Effector CD4-positive, alpha-beta T cell (primary cell): ENCODE measurements at regions not wholly inside any gene's neighbourhood (a gene's known extent, or its start where the extent isn't known, plus 50 kb on each side); places are given as distances from the start of the nearest gene placed in this dataset.
"Not testable (repeated sequence)": the region's sequence is repeated elsewhere in the genome, so short reads cannot be mapped to it uniquely, and the experiment has no call there.

Experiments used
- DNase-seq: peaks from one replicate; pipeline ENCODE4 v3.0.0-alpha.2; 2020

DNA sequence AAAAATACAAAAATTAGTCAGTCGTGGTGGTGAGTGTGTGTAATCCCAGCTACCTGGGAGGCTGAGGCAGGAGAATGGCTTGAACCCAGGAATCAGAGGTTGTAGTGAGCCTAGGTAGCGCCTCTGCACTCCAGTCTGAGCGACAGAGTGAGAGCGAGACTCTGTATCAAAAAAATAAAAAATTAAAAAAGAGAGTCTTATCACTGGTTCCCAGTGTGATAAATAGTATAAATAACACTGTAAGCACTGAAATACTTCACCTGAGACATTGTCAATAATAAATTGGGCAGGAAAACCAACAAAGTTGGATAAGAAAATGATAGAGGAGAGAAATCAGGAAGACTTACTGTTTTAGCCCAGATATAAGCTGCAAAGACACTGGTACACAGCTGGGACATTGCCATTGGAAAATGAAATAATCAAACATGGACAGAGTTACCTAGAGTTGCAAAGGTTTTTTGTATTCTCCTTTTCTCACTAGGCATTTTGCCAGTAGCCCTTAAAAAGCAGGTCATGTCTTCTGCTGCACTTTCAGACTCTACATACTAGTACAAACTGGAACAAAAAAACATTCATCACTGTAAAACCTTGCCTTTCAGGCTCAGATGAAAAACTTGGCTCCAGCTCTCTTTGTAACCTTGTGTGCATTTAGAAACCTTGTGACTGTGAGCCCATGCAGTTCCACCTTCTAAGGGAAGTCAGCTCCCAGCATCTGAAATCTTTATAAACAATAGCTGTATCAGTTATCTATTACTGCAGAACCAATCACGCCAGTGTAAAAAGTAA lies 55.0 kb upstream of the PPP1R2C start:
- DNase-seq = no peak

- DNase-seq = not testable (repeated sequence)
Measured at GRCh38 chrX:42833550-42833940, 55.6 kb upstream of the PPP1R2C start.

GRCh38 chrX:42837101-42837726 lies 59.3 kb upstream of the PPP1R2C start:
- DNase-seq = no peak

- DNase-seq = no peak
Measured at GRCh38 chrX:42837747-42838146, 59.8 kb upstream of the PPP1R2C start.

GRCh38 chrX:42839632-42840031 lies 61.7 kb upstream of the PPP1R2C start:
- no peak for DNase-seq

- no peak for DNase-seq
Measured at GRCh38 chrX:42846741-42847140, 68.8 kb upstream of the PPP1R2C start.

DNA sequence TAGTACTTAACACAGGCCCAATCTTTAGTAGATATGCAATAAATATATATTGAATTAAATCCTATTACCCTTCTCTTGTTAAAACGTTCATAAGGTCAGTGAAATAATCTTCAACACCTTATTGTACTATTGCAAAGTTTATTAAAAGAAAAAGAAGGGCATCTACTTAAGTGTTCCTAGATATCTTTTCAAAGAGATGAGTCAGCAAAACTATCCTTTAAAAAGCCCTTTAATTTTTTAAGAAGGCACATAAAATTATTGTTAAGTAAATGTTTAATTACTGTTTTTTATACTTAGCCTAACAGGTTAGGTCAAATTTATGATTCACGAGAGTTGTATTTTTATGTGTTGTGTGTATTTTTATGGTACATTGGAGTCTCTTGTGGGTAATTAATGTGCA lies 77.3 kb upstream of the PPP1R2C start:
- DNase-seq = no peak

- DNase-seq = no peak
Measured at GRCh38 chrX:42857766-42858165, 79.8 kb upstream of the PPP1R2C start.

DNA sequence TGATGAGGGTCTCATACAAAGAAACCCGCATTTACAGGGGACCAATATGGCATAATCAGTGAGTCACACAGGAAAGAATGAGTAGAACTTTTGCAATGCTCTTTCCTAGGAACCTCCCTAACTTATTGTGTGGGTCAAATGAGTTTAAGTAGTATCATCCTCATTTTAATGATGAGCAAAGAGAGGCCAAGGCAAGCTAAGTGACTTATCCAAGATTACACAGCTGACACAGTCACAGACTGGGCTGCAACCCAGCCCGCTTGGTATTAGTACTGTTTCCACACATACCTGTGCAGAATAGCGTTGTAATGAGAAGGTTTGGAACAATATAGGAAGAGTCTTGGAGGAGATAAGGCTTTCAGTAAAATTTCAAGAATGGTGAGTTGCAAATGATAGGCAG lies 91.0 kb upstream of the PPP1R2C start:
- DNase-seq = no peak

DNA sequence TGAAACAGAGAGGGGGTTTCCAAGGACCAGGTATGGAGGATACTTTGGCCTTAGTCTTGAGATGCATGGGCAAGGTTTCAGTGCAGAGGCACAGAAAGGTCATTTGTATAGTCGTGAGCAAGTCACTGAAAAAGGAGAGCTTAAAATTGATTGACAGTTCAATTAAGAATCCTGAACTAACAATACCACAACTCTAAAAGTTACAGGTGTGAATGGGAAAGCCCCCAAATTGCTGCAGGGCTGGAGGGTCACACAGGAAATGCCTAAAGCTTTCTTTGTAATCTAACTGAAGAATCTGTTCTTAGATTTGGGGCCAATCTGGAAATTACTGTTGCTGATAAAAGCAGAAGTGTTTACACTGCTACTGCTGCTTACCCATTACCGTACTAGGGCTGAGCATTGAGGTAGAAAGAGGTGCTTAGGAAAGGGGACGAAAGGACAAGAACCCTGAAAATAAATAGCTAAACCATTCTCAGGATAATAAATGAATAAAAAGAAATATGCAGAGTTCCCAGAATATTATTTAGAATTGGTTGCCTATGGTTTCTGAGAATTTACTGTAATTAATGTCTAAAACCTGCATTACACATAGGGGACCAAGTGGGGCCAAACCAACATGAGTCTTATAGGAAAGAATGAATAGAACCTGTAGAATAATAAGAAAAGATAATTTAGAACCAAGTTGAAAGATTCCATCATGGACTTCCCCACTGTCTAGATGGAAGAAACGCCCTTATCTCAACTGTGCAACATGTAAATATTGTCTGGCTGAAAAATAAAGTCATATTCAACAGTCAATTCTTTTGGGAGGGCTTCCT lies 91.9 kb upstream of the PPP1R2C start:
- DNase-seq = no peak

DNA sequence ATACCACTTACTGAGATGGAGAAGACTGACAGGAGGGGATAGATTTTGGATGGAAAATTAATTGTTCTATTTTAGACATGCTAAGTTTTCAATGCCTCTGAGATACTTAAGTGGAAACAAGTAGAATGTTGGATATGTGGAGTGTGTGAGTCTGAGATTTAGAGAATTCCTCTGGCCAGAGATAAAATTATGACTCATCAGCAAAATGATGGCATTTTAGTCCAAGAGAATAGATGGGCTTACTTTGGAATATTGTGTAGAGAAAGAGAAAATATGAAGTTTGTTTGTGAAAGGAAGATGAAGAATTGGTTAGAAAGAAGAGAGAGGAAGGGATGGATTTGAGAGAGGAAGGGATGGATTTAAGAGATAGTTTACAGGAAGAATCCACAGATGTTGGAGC lies 108.6 kb upstream of the PPP1R2C start:
- no peak for DNase-seq

GRCh38 chrX:42900947-42901346 lies 123.0 kb upstream of the PPP1R2C start:
- DNase-seq = no peak

DNA sequence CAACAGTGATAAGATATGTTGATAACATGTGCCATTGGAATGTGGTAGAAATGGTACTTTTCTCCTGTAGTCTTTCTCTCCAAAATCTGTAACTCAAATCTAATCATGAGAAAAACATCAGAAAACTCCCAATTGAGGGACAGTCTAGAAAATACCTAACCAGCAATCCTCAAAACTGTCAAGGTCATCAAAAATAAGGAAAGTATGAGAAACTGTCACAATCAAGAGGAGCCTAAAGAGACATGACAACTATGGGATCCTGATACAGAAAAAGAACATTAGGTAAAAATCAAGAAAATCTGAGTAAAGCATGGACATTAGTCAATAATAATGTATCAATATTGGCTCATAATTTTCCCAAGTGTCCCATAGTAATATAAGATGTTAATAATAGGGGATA lies 124.5 kb upstream of the PPP1R2C start:
- no peak for DNase-seq

- no peak for DNase-seq
Measured at GRCh38 chrX:42920752-42921151, 142.8 kb upstream of the PPP1R2C start.

DNA sequence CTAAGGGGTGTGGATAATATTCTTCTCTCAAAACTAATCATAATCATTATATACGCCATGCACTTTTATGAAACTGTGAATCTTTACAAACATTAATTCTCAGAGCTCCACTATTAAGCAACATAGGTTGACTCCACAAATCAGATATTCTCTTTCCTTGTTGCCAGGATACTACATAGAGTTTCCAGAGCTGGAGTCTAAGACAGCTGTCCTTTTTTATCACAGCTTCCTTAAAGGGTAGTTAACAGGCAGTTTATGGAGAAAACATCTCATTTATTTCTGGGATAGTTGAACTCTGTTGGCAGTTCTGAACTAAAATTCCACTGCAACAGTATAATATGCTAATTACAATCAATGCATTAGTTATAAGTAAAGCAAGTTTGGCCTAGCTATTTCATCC lies 152.1 kb upstream of the PPP1R2C start:
- no peak for DNase-seq

DNA sequence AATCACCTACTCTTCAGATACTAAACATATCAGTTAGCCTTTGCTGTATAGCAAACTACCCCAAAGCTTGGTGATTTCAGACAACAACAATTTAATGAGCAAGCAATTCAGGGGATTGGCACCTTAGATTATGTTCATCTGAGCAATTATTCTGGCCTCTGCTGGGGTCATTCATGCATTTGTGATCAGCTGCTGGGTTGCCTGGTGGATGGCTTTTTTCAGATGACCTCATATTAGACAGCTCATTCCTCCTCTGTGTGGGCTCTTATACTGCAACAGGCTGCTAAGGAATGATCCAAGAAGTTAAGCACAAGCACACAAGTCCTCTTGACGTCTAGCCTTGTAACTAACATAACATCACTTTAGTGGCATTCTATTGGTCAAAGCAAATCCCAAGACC lies 153.0 kb upstream of the PPP1R2C start:
- no peak for DNase-seq

DNA sequence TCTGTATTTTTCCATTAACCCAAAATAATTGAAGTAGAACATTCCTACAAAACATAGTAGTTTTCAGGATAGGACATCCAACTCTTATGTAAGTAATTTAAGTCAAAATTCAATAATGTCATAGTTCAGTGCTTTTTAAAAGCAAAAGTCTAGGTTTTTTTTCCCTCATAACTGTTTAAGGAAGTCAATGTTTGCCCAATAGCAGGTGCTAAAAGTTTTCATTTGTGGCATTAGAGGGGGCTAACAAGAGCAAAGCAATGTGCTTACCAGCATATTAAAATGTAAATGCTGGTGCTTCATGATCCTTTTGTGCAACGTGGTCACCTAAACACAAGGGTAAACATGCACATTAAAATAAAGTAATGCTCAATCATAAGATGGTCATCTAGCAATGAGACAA lies 155.2 kb upstream of the PPP1R2C start:
- DNase-seq = no peak

- no peak for DNase-seq
Measured at GRCh38 chrX:42934020-42934726, 156.2 kb upstream of the PPP1R2C start.

GRCh38 chrX:42941671-42942070 lies 163.7 kb upstream of the PPP1R2C start:
- no peak for DNase-seq

DNA sequence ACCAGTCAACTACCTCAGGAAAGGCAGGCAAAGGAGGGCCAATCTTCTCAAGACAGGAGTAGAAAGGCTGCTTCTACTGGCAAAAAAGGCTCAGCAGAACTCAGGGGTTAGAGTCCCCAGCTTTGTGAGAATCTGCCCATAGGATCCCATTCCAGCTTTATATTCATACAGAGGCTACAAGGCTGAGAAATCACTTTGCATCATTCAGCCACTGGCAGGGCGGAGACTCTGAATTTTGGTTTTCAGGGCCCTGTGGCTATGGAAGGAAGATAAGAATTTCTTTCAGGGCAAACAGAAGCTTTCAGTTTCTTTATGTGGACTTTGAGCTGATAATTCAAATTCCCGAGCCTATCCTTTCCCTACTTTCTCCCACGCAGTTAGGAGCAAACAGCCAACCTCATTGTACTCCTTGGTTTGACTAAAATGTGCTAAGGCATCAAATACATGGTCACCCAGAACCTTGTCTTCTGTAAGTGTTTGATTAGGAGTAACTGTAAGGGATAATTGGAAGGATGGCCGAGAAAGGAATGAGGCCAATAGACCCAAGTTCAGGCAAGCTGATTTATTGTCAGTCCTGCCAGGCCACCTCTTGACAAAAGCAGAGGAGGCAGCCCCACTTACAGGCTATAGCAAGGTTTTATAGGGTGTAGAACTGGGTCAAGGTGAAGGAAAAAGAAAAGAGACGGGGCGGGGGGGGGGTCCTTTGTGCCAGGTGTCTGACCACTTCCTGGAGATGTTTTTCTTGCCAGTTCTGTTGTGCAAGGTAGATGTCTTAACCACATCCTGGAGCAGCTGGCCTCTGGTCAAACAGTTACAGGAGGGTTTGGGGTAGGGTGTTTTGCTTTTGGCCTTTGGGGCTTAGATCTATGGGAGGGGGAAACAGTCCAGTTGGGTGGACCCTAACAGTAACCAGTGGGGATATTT lies 165.3 kb upstream of the PPP1R2C start:
- DNase-seq = no peak

DNA sequence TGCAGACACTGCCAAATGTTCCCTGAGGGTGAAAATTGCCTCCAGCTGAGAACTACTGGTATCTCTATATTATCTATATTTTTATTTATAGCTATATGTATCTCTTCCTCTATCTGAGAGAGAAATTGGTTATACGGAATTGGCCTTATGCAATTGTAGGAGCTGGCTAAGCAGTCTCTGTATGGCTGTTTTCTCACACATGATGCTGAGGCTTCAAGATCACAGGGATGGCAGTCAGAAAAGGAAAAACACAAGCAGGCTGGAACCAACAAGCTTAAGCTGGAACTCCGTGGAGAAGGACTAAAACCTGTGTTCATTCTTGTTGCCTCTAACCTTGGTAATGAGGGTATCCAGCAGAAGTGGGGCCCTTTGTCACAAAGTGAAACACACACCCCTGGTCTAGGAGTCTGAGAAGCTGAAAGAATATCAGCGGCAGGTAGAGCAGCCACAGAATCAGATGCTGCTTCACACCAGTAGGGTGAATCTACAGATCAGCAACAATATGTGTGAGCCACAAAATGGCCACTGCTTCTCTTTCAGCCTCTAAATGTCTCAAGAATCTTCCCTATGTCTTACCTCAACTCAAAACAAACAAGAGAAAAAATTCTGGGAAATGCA lies 166.5 kb upstream of the PPP1R2C start:
- no peak for DNase-seq
